T-helper 1 cell treated with Interleukin-12 subunit alpha and Interleukin-12 subunit beta and Interleukin-4 antibody, amounts not matched to agents 30 ng/mL and 1 ng/mL, for 36 hours (primary cell): ENCODE measurements at regions not wholly inside any gene's neighbourhood (a gene's known extent, or its start where the extent isn't known, plus 50 kb on each side); places are given as distances from the start of the nearest gene placed in this dataset.
"Not testable (repeated sequence)": the region's sequence is repeated elsewhere in the genome, so short reads cannot be mapped to it uniquely, and the experiment has no call there.

Experiments used
- intact Hi-C: fragments of 100-400 bp; cut with micrococcal nuclease; formaldehyde crosslinking; loops from one replicate; pipeline ENCODE4 v1.15.1; 2024

DNA sequence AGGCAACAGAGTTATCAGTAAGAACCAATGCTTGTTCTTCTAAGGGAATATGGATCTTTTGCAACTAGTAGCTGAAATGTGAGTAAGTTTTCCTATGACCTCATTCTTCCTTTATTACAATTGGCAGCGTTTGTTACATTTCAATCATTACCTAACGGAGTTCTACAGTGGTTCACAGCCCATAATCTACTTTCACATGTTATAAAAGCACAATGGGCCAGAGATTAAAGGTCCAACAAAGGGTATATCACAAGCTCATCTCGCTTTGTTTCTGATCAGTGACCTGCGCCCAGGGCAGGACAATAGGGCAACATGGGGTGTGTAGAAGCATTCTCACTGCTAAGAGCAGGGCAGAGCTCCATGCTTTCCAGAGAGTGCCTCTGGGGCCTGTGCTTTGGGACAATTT, 279.9 kb upstream of the DYNLRB2 start:
- intact Hi-C loops, result no loop called here

DNA sequence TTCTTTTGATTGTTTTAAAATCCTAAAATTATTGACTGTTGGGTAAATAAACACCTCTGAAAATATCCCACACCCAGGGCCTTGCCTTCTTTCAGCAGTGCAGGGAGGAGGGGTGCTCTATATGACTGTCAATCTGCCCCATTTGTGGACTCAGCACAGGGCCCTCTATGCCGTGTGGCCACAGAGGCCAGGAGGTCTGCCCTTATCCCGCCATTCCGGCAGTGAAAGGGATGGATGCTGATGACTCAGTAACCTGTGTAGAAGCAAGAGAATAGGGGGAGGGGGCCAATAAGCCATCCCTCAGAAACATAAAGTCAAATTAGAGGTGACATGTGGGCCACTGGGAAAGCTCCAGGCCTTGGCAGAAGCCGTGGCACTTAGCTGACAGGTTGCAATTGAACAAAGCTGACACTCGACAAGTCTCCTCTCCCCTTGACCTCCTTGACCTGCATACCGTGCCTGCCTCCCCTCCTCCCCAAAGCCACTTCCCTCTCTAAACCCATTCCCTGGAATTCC, 281.4 kb upstream of the DYNLRB2 start:
- intact Hi-C loops, result no loop called here

DNA sequence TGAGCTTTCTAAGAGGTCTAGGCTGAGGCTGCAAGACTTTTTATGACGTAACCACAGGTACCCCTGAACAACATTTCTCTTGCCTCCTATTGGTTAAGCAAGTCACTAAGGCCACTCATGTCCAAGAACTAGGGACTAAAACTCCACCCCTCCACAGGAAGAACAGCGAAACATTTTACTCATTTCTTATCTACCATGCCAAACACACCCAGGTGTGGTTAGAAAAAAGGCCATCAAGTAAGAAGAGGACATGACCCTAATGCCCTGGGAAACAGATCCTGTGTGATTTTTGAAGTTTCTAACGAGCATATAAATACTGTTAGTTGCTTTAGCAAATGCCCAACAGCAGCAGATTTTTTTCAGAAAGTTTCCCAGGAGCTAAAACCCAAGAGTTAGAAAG, 282.4 kb upstream of the DYNLRB2 start:
- intact Hi-C loops, result no loop called here

DNA sequence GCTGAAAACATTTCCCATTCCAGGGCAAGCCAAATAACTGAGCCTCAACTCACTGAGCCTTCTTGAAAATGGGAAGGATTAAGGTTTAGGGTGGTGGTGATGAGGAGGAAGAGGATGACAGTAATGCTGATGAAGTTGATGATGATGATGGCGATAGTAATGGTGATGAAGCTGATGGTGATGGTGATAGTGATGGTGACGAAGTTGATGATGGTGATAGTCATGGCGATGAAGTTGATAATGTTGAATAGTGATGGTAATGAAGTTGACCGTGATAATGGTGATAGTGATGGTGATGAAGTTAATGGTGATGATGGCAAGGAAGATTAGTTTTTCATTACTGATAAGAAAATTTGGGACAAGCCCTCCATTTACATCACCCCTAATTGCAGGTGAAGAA, 285.8 kb upstream of the DYNLRB2 start:
- intact Hi-C loops, result no loop called here

DNA sequence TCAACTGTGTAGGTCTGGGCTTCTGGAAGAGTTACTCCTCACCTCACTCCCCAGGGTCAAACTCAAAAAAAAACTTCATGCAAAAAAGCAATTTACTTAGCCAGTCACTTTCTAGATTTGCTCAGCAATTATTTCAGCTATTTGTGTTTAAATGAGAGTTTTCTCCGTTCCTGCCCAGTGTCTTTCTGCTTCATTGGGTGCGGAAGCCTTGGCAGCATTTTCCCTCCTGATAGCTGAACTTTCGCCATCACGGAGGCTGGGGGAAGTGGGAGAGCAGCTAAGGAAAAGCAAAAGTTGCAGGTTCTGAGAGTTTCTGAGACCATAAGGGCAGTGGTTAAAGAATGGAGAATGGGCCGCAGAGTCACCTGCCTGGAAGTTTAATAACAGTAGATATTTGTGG, 287.1 kb upstream of the DYNLRB2 start:
- intact Hi-C loops, result no loop called here

DNA sequence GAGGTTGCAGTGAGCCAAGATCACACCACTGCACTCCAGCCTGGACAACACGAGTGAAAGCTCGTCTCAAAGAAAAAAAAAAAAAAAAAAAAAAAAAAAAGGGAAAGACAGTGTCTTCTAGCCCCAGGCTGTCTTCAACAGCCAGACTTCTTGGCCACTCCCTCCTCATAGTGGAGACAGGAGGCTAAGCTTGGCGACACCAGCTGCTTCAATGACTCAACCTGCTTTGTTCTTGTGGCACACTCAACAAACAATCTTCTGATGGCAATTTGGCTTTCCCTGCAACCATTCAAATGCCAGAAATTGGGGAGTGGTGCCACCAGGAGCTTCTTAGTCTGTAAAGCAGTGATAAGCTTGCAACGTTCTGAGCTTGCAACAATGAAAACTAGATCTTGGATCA, 290.4 kb upstream of the DYNLRB2 start:
- intact Hi-C loops, result no loop called here

DNA sequence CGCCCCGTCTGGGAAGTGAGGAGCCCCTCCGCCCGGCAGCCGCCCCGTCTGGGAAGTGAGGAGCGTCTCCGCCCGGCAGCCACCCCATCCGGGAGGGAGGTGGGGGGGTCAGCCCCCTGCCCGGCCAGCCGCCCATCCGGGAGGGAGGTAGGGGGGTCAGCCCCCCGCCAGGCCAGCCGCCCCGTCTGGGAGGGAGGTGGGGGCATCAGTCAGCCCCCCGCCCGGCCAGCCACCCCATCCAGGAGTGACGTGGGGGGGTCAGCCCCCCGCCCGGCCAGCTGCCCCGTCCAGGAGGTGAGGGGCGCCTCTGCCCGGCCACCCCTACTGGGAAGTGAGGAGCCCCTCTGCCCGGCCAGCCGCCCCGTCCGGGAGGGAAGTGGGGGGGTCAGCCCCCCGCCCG, 297.5 kb upstream of the DYNLRB2 start:
- intact Hi-C loops, result not testable (repeated sequence)

DNA sequence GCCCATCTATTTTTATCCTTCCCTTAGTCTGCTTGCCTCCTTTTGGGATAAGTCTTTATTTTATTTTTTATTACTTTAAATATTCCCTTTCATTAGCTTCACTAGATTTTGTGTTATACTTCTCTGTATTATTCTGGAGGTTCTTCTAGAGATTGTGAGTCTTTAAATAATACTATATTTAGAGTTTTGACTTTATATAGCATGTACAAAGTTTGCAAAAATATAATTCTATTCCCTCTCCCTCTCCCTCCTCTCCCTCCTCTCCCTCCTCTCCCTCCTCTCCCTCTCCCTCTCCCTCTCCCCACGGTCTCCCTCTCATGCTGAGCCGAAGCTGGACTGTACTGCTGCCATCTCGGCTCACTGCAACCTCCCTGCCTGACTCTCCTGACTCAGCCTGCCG, 298.5 kb upstream of the DYNLRB2 start:
- intact Hi-C loops, result not testable (repeated sequence)

DNA sequence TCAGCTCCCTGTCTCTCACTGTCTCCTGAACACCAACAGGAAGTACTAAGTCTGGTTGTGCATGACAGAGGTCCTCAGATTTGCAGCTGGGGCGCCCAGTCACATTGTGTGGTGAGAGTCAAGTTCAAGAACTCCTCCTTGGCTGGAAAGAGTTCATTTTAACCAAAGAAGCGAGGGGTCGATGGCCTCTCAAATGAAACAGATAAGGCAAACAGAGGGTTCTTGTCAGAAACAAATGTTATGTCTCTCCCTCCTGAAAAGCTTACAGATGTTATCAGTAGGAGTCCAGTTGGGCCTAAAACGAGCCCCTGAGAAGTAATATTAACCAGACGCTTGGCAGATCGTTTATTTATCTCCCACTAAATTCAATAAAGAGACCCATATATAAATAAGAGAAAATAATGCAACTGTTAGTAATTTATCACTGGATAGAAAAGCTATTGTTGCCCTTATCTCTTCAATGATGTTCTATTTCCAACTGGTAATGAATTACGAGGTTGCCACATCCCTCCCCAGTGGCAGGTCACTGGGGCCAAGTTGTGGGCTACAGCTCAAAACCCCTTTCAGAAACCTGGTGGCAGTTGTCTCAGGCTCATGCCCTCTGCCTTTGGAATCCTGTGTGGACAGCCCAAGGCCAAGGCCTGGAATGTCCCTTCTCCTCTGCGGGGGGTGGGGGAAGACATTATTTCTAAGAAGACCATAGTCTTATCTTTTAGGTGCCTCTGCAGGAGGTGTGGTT, 307.5 kb upstream of the DYNLRB2 start:
- intact Hi-C loops, result no loop called here

DNA sequence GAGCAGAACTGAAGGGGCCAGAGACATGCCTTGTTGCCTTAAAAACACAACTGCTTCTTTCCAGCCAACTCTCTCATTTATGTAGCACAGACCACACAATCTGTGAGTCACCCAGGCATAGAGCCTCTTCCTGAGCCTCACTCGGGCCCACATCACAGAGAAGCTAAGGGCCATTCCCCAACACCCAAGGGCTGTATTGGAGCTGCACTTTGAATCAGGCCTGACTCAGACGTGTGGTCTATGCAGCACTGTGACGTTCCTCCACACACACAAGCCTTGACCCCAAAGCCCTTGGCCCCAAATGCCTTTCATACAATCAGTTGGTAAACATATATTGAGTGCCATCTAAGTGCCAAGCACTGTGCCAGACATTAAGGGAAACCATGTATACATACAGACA, 308.9 kb upstream of the DYNLRB2 start:
- intact Hi-C loops, result no loop called here

DNA sequence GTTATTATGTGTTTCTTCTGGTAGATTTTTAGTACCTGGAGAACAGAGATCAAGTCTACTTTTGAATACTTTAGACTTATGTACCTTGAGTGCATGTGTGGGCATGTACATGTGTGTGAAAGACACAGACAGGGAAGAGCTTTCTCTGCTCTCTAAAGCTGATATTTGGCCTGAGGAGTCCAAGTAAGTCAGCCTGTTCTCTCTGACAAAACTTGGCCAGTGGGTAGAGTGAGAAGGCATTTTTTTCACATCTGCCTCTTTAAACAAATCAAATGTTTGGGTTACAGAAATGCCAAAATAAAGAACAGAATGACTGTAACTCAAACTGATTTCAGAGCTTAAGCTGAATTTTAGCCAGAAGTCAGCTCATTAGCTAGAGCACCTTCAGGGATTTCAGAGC, 309.7 kb upstream of the DYNLRB2 start:
- intact Hi-C loops, result no loop called here

DNA sequence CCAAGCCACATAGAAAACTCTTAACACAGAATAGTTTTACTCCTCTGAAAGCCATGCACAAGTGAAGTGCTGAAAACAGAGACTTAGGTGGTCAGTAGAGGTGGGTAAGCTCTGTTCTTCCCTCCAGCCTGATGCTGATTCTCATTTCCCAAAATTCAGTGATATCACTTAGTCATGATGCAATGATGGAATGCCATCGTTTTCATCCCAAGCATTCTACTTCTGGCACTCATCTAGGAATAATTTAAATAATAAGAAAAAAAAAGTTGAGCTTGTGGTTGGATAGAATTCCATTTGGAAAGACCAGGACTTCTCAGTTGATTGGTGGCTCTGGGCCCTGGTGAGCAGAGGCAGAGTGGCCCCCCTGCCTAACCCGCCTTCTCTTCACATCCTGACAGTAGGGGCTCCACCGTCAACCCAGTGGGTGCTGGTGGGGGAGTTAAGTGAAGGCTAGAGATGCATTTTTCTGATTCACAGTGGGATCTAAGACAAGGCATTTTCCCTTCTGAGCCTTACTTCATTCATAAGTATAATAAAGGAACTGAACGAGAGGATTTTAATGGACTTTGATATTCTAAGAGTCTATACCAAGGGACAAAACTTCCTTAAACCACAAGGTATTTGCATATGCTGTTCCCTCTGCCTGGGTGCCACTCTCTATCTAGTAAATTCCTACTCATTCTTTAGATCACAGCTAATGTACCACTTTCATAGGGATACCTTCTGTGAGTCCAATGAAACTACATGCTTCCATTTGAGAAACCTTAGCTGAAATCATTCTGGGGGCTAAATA, 310.3 kb upstream of the DYNLRB2 start:
- intact Hi-C loops, result no loop called here

DNA sequence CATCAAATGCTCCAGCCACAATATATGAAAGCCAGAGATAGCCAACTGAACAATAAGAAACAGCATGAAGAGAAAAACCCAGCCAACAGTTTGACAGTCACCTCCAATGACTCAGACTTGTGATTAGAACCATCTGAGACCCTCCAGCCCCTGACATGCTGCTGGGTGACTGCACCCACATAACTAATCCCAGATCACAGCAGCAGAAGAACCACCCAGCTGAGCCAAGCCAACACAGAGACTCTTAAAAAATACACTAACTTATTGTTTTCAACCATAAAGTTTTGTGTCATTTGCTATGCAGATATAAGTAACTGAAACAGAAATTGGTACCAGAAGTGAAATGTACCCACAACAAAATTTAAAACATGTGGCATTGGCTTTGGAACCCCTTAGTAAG, 314.3 kb upstream of the DYNLRB2 start:
- intact Hi-C loops, result no loop called here

DNA sequence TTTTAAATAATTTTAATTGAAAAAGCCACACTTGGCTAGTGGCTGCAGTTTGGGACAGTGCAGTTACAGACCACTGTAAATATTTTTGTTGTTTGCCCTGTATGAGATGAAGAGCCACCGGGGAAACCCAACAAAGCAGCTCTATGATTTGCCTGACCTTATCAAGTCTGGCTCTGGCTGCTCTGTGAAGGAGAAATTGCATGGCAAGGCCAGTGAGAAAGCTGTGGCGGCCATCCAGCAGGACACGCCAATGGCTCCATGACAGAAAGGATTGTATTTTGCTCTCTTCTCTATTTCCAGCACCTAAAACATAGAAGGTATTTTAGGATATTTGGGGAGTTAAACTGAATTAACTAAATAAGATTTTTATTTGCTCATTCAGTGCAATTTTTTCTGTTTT, 330.0 kb upstream of the DYNLRB2 start:
- intact Hi-C loops, result no loop called here

DNA sequence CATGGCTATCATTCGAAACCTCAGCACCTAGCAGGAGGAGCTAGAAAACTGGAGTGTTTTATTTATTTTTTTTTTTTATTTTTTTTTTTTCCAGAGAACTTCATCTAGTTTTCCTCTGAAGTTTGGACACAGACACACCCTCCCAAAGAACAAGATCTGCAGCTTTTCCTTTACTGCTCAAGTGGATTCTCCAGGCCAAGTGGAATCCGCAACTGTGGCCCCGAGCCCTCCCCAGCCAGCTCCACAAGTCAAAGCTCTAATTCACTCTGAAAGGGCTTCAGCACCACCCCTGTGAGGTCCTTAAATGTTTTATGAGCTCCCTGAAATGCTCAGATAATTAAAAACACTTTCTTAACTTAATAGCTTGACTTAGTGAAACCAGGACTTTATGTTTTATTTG, 332.1 kb upstream of the DYNLRB2 start:
- intact Hi-C loops, result no loop called here

DNA sequence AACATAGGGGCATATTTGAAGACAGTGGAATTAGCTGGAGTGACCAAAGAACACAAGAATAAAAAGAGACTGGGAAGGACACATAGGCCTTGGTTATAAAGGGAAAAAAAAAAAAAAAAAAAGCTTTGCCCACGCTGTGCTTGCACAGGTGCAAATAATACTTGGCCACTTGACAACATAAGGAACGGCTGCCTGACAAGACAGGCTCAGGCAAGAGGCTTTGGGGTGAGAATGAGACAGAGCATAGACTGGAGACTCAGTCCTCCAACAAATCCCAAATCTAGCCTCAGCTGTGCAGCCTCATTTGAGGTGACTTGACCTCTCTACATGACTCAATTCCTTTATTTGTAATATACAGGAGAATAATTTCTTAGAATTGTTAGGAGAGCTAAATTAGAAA, 332.8 kb upstream of the DYNLRB2 start:
- intact Hi-C loops, result no loop called here

DNA sequence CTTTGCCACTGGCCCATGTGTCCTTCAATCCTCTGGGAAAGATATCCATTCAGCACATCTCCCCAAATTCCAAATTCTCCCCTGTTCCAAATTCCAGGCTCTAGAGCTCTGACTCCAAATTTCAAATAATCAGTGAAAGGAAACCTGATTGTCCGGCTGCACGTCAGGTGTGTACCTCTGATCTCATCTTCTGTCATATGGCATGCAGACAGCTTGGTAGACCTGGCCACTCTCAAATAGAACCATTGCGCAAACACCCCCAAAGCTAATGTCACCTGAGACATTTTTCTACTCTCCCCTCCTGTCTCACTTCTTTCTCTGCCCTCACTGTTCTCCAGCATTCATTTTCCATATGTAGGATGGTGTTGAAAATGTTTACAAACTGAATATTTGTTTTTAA, 337.0 kb upstream of the DYNLRB2 start:
- intact Hi-C loops, result no loop called here

DNA sequence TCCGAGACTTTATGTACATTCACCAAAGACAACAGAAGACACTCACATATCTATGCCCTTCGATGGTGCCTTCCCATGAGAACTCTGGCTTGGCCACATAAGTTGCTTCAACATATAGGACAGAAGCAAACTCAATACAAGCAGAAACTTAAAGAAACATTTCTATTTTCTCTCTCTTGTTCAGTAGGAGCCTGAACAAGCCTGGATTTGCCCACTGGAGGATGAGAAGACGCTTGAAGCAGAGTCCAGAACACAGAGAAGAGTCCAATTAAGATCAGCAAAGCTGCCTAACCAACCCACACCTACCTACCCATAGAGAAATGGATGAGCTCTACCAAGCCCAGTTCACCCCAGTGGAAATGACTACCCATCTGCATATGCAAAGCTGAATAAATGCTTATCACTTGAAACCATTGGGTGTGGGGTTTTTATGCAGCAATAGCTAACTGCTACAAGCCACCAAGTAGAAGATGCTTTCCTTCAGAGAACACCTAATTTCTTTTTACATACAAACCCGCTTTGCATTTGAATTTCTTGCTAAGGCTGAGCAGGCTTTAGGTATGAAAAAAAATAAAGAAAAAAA, 337.9 kb upstream of the DYNLRB2 start:
- intact Hi-C loops, result no loop called here

DNA sequence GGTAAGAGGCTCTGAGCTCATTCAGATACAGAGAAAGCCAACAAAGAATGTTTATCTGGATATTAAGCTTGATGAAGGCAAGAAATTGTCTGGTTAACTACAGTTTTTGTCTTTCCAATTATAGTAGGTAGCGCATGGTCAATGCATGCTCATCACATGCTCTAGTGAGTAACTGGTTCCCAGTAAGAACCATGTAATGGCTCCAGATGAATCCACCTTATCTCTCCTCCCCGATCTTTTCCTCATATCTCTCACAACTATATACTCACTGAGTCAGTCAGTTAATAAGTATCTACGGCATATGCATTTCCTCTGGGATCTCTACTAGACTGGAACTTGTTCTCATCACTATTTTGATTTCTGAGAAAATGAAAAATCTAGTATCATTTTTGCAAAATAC, 340.7 kb upstream of the DYNLRB2 start:
- intact Hi-C loops, result no loop called here

DNA sequence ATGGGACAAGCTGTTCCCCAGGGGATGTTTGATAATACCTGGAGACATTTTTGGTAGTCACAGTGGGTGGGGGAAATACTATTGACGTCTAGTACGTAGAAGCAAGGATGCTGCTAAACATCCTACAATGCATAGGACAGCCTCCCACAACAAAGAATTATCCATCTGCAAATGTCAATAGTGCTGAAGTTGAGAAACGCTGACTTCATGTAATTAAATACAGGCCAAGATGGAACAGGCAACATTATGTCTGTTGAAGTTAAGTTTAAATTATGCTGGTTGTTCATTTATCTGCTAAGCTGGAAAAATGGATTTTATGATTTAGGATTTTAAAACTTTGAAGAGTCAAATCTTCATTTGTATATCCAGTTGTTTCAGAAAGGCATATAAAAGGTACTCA, 341.2 kb upstream of the DYNLRB2 start:
- intact Hi-C loops, result no loop called here

DNA sequence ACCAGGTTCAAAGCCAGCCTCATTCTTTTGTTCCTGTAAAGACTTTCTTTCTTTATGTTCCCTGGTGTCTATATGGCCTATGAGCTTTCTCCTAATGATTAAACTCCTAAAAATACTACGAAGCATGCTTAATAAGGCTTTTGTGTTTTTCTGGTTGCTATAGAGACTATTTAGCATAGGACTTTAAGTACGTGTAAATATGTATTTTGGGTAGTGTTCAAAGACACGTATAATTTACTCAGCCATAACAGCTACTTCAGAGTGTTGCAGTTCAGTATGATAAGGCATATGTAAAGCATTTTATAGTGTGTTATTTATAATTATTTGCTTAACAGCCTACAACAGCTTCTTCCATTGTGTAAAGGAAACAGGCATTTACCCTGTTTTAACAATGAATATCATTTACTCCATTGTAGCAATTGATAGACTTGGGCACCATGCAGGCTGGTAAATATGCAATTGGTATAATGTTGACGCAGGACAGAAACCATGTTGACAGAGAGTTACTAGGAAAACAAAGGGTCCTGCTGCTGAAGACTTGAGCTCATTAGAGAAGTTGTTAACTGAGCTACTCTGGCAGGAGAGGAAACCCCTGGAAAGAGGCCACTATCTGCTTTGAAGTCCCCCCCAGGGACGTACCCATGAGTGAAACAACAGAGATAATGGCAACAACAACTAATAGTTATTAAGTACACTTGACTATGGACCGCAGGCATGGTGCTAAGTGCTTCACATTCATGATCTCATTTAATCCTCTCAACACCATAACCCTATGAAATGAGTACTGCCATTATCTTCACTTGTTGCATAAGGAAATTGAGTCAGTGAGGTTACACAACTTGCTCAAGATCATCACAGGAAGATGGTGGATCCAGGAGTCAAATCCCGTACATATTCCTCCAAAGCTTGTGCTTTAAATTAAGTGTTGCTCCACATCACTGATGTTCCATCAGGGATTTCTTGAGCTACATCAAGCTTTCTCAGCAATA, 342.2 kb upstream of the DYNLRB2 start:
- intact Hi-C loops, result no loop called here
